Suprapubic skin (tissue), 4 donors: ENCODE measurements at regions not wholly inside any gene's neighbourhood (a gene's known extent, or its start where the extent isn't known, plus 50 kb on each side); places are given as distances from the start of the nearest gene placed in this dataset.
A peak's percentile ranks its signal among the peaks of the same experiment; 100 is the strongest.

Experiments
- DNase-seq, 2 donors: peaks; one replicate each; pipeline ENCODE4 v3.0.0-alpha.2; 2019; ENCODE audit warnings: low spot score in 2 of 2
- H3K27ac ChIP-seq: fragments of 200-600 bp; sonication (generic); one replicate; pipeline ENCODE4 v1.5.1; 2019
- H3K27me3 ChIP-seq: fragments of 200-600 bp; sonication (generic); one replicate; pipeline ENCODE4 v1.5.1; 2019
- H3K36me3 ChIP-seq: fragments of 200-600 bp; sonication (generic); one replicate; pipeline ENCODE4 v1.5.1; 2019
- H3K4me1 ChIP-seq: fragments of 200-600 bp; sonication (generic); one replicate; pipeline ENCODE4 v1.5.1; 2019
- H3K4me3 ChIP-seq: fragments of 200-600 bp; sonication (generic); one replicate; pipeline ENCODE4 v1.5.1; 2019; ENCODE audit warnings: mild to moderate bottlenecking
- H3K9me3 ChIP-seq: fragments of 200-600 bp; sonication (generic); one replicate; pipeline ENCODE4 v1.5.1; 2019
- CTCF ChIP-seq, 2 donors: fragments of 200-600 bp in 1 of 2; fragments of 450-650 bp in 1 of 2; sonication (generic) in 1 of 2; IDR thresholded peaks; one replicate each; pipeline ENCODE4 v1.5.1; 2016 to 2019; ENCODE audit warnings: antibody characterized with exemption in 2 of 2, mild to moderate bottlenecking in 1 of 2, moderate library complexity in 1 of 2
- EP300 ChIP-seq: sonication (generic); formaldehyde crosslinking; IDR thresholded peaks from one replicate; pipeline ENCODE4 v1.6.1; 2017; ENCODE audit warnings: antibody characterized with exemption
- POLR2A ChIP-seq, 2 donors: fragments of 450-650 bp; IDR thresholded peaks; one replicate each; pipeline ENCODE4 v1.6.1; 2017; ENCODE audit warnings: antibody characterized with exemption in 2 of 2, mild to moderate bottlenecking in 2 of 2, moderate library complexity in 2 of 2
- POLR2AphosphoS5 ChIP-seq, 3 donors: sonication (generic); formaldehyde crosslinking; IDR thresholded peaks; one replicate each; pipeline ENCODE4 v1.6.1; 2017; ENCODE audit warnings: antibody characterized with exemption in 3 of 3
- WGBS: methylation state at CpG from one replicate; pipeline ENCODE4 v1.1.5; 2018; 5-methylcytosine and 5-hydroxymethylcytosine counted together

GRCh38 chr13:34412295-34412694 is 529.8 kb upstream of the NBEA start:
- H3K36me3 ChIP-seq = no peaks in the 10 kb centered on the region
- H3K27ac ChIP-seq = no peak overlapping the region
- DNase-seq = no peak
- TF ChIP-seq EP300 = no peak
- H3K9me3 ChIP-seq = no peaks in the 10 kb centered on the region
- H3K27me3 ChIP-seq = no peaks in the 10 kb centered on the region
- no peaks in the 10 kb centered on the region for H3K4me1 ChIP-seq
- no peak overlapping the region for H3K4me3 ChIP-seq

GRCh38 chr13:34412817-34413375 is 529.2 kb upstream of the NBEA start:
- Histone ChIP-seq H3K4me1 (no peaks in the 10 kb centered on the region), H3K27ac (no peak overlapping the region), H3K36me3 (no peaks in the 10 kb centered on the region), H3K27me3 (no peaks in the 10 kb centered on the region), H3K4me3 (no peak overlapping the region), H3K9me3 (no peaks in the 10 kb centered on the region)
- DNase-seq = no peak
- no peak for TF ChIP-seq CTCF (IDR thresholded peaks at IDR 0.05)
- TF ChIP-seq EP300 = no peak
- no peak for TF ChIP-seq POLR2A (IDR thresholded peaks at IDR 0.05)
- TF ChIP-seq POLR2AphosphoS5 (IDR thresholded peaks at IDR 0.05) = no peak
- 93% methylated on average over 2 of the region's 2 CpGs for WGBS

- no peak overlapping the region for H3K4me3 ChIP-seq
- no peaks in the 10 kb centered on the region for H3K36me3 ChIP-seq
- no peaks in the 10 kb centered on the region for H3K27me3 ChIP-seq
- no peak for TF ChIP-seq EP300
- no peak for TF ChIP-seq CTCF (IDR thresholded peaks at IDR 0.05)
- TF ChIP-seq POLR2A (IDR thresholded peaks at IDR 0.05) = no peak
- TF ChIP-seq POLR2AphosphoS5 (IDR thresholded peaks at IDR 0.05) = no peak
- H3K27ac ChIP-seq = no peak overlapping the region
- 64% methylated on average over 1 of the region's 1 CpG for WGBS
- H3K4me1 ChIP-seq = no peaks in the 10 kb centered on the region
- DNase-seq = no peak
- H3K9me3 ChIP-seq = no peaks in the 10 kb centered on the region
These were observed 528.4 kb upstream of the NBEA start for GRCh38 chr13:34413538-34414210.

- 91% methylated on average over 4 of the region's 4 CpGs for WGBS
These were observed 527.5 kb upstream of the NBEA start for GRCh38 chr13:34414616-34415015.

GRCh38 chr13:34416971-34417380 is 525.1 kb upstream of the NBEA start:
- WGBS = 62% methylated on average over 3 of the region's 5 CpGs
- Histone ChIP-seq H3K27me3 (no peaks in the 10 kb centered on the region), H3K4me1 (peaks cover 8% of the 10 kb centered on the region), H3K4me3 (no peak overlapping the region), H3K27ac (no peak overlapping the region), H3K36me3 (no peaks in the 10 kb centered on the region), H3K9me3 (no peaks in the 10 kb centered on the region)
- TF ChIP-seq POLR2AphosphoS5 (IDR thresholded peaks at IDR 0.05) (no peak), EP300 (no peak), POLR2A (IDR thresholded peaks at IDR 0.05) (no peak), CTCF (IDR thresholded peaks at IDR 0.05) (no peak)
- peak in 1 of 2 donors; percentile 67 for DNase-seq

More at GRCh38 chr13:34414616-34415015, 527.5 kb upstream of the NBEA start:
- H3K9me3 ChIP-seq = no peaks in the 10 kb centered on the region
- no peak overlapping the region for H3K27ac ChIP-seq
- H3K4me1 ChIP-seq = no peaks in the 10 kb centered on the region
- no peaks in the 10 kb centered on the region for H3K36me3 ChIP-seq
- no peaks in the 10 kb centered on the region for H3K27me3 ChIP-seq
- no peak for DNase-seq
- TF ChIP-seq CTCF (IDR thresholded peaks at IDR 0.05) (no peak), POLR2AphosphoS5 (IDR thresholded peaks at IDR 0.05) (no peak), EP300 (no peak), POLR2A (IDR thresholded peaks at IDR 0.05) (no peak)
- no peak overlapping the region for H3K4me3 ChIP-seq

GRCh38 chr13:34417896-34418295 is 524.2 kb upstream of the NBEA start:
- Histone ChIP-seq H3K27ac (no peak overlapping the region), H3K27me3 (no peaks in the 10 kb centered on the region), H3K36me3 (no peaks in the 10 kb centered on the region), H3K4me3 (no peak overlapping the region), H3K4me1 (peaks cover 8% of the 10 kb centered on the region), H3K9me3 (no peaks in the 10 kb centered on the region)
- no peak for TF ChIP-seq POLR2A (IDR thresholded peaks at IDR 0.05)
- TF ChIP-seq EP300 = no peak
- TF ChIP-seq CTCF (IDR thresholded peaks at IDR 0.05) = no peak
- TF ChIP-seq POLR2AphosphoS5 (IDR thresholded peaks at IDR 0.05) = no peak
- no peak for DNase-seq
- WGBS = 79% methylated on average over 4 of the region's 4 CpGs
